ENCODE measurements at regions not wholly inside any gene's neighbourhood (a gene's known extent, or its start where the extent isn't known, plus 50 kb on each side); places are given as distances from the start of the nearest gene placed in this dataset.

GRCh38 chr2:190005513-190005912 lies 57.0 kb downstream of the MSTN start:
- TF ChIP-seq CTCF (IDR thresholded peaks at IDR 0.05) (no peak), POLR2A (IDR thresholded peaks at IDR 0.05) (no peak)

Measured in heart left ventricle (tissue), 13 donors.